GM19328 (cell line): ENCODE measurements at regions not wholly inside any gene's neighbourhood (a gene's known extent, or its start where the extent isn't known, plus 50 kb on each side); places are given as distances from the start of the nearest gene placed in this dataset.

ENCODE experiments used
- ATAC-seq: cut with Tn5 transposase; IDR thresholded peaks from one replicate; pipeline ENCODE4 v1.9.1; 2021; ENCODE audit warnings: mild to moderate bottlenecking, moderate library complexity; ENCODE audit not compliant: unreplicated experiment

DNA sequence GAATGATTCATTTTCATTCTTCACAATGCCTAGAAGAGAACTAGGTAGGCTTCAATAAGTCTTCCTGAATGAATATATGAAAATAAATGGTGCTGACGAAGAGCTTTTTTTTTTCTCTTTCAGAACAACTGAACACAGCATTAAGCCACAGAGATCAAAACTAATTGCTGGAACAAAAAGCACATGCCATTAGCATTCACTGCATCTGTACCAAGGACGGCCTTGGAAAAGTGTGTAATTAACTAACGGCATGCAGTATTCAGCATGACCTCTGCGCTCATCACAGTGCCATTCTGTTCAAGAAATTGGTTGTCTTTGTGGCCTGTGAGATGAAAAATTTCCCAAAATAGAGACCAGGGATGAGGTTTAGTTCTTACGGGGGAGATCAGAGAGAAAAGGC lies 99.3 kb downstream of the NUDT12 start:
- no peak for ATAC-seq

GRCh38 chr5:103461243-103461642 lies 101.3 kb downstream of the NUDT12 start:
- no peak for ATAC-seq

- ATAC-seq = no peak
Observed at GRCh38 chr5:103458497-103459040, 104.0 kb downstream of the NUDT12 start.

- no peak for ATAC-seq
Observed at GRCh38 chr5:103456476-103456875, 106.1 kb downstream of the NUDT12 start.

- no peak for ATAC-seq
Observed at GRCh38 chr5:103455796-103456195, 106.8 kb downstream of the NUDT12 start.

GRCh38 chr5:103454770-103455169 lies 107.8 kb downstream of the NUDT12 start:
- ATAC-seq = no peak

- ATAC-seq = no peak
Observed at GRCh38 chr5:103452666-103453065, 109.9 kb downstream of the NUDT12 start.

- ATAC-seq = no peak
Observed at GRCh38 chr5:103452089-103452488, 110.5 kb downstream of the NUDT12 start.

DNA sequence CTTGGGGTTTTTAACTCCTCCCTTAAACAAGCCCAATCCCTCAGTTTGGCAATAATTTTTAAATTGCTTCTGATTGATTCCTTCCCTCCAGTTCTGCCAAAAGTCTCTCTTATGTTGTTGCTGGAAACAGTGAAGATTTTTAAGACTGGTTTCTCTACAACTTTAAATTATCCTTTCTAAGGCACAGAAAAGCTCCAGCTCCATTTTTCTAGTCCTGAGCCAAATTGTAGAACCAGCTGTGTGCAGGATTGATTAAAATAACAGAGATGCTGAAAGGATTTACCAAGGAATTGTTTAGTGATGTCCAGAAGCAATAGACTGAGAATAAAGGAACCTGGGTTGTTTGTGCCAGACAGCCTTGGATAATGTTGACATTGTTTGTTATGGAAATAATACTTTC lies 111.3 kb downstream of the NUDT12 start:
- no peak for ATAC-seq

- no peak for ATAC-seq
Observed at GRCh38 chr5:103450333-103451061, 112.1 kb downstream of the NUDT12 start.

- ATAC-seq = no peak
Observed at GRCh38 chr5:103446813-103447212, 115.8 kb downstream of the NUDT12 start.

DNA sequence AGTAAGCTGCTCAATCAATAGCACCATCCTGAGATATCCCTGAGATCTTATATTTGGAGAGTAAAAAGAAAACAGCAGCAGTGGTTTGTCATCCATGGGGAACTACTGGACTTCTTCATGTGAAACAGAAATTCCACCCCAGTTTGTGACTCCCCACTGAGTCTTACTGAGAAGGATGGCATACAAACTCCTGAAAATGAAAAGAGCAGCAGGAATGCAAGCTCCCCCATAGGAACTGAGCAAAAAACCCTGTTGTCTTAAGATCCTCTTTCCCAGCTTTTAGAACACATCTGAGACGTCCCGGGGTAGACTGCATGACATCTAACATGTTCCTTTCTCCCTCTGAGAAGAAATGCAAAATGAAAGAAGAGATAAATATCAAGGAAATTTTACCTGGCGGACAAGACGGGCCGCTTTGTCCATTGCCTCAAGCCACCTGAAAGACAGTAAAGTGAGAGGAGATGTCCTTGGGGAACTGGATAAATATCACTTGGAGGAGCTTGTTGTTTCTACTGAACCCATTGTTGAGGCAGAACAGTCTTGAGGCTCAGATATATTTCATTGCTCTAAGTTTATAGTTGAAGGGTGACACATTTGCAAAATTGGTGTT lies 117.1 kb downstream of the NUDT12 start:
- ATAC-seq = no peak

DNA sequence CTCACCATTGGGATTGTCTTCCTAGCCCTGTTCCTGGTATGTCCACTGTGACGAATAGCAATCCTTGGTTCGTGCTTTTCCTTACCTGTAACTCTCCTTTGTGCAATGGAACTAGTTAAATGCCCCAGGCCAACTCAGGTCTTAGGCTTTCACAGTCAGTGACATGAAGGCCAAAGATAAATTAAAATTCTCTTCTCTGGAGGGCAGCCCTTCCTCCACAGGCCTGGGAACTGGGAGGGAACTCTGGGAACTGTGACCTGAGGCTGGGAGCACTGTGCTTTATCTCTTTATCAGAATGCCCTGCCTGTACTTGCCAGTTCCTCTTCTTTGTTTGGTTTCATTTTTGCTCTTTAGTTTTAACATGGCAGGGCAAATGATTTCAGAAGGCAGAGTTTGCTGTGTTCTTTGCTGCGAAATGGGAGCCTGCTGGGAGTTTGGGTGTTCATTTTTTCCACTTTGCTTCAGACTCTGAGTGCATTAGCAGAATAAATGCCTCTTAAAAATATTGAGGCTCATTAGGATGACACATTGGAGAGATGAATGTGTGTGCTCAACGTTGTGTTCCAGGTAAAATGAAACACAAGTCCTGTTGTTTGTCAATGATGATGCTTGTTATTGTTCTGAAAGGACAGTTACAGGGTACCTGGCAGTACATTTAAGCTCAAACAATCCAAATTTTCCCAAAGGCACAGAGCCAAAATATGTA lies 118.1 kb downstream of the NUDT12 start:
- ATAC-seq = no peak

DNA sequence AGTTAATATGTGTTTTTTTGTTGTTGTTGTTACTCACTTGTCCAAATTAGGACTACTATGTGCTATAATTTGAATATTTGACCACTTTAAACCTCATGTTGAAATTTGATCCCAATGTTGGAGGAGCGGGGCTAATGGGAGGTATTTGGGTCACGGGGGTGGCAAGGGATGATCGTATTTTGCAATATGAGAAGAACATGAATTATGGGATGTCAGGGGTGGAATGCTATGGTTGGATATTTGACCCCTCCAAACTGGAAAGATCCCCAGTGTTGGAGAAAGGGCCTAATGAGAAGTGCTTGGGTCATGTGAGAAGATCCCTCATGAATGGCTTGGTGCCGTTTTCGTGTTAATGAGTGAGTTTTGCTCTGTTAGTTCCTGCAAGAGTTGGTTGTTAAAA lies 119.8 kb downstream of the NUDT12 start:
- ATAC-seq = no peak

DNA sequence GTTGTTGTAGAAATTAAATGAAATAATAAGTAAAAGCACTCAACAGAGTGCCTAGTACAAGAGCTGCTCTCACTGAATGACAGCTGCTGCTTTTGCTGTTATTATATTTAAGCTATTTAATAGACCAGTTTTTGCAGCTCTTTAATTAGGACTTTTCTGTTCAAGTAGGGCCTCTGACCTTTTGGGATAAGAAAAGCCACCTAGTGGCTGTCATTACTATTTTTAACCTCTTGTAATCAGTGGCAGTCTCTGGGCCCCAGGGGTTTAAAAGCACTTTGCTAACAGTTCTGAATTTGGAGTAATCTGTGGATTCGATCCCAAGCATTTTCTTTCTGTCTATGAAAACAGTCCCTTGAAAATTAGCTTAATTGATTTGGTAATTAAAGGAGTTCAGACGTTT lies 121.1 kb downstream of the NUDT12 start:
- ATAC-seq = no peak

GRCh38 chr5:103439007-103439406 lies 123.6 kb downstream of the NUDT12 start:
- ATAC-seq = no peak

GRCh38 chr5:103436656-103437055 lies 125.9 kb downstream of the NUDT12 start:
- no peak for ATAC-seq

GRCh38 chr5:103436112-103436511 lies 126.5 kb downstream of the NUDT12 start:
- no peak for ATAC-seq

DNA sequence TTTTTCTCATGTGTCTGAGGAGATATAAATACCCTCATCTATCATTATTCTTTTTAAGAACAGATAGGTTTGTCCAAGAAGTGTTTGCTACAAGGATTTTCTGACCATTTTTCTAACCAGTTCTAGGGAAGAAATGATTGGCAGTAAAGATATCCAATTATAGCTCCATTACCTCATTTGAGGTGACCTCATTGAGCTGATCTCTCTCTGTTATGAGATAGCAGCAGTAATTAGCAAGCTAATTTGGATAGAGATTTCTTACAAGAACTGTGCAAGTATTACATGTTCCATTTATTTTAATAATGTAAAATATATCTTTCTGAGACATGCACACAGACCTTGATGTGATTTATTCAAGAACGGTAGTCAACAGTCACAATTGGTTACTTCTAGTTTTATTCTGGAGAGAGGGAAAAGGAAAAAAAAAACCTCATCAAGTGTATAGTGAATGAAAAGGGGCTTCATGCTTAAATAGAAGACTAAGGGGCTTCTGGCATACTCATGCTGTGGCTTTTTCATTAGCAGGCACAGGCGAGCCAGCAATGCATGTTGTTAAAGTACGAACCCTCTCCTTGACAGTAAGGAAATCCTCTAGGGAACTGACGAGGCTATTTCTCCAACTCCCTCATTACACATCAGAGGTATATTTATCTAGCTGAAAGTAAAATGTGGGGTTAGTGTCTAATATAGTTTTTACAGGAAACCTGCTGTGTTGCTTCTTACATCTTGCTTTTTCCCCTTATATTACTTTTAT lies 127.3 kb downstream of the NUDT12 start:
- ATAC-seq = no peak

- no peak for ATAC-seq
Observed at GRCh38 chr5:103434057-103434456, 128.5 kb downstream of the NUDT12 start.

DNA sequence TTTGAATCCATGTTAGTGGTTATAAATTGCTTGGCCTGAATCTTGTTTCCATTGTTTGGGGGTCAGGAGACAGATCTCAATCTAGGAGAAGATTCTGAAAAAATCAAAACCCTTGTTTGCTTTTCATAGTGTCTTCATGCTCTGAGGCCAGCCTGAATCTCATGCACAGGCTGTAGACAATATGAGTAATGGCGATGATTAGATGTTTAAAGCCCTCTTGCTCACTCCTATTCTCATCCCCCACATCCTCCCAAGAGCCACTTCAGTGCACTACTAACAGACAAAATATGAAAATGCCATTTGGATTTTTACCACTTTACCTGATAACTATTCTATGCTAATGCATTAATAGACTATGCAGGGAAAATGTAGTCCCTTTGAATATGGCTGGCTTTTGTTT lies 129.4 kb downstream of the NUDT12 start:
- no peak for ATAC-seq
